SU-DHL-6 (cell line): ENCODE measurements at regions not wholly inside any gene's neighbourhood (a gene's known extent, or its start where the extent isn't known, plus 50 kb on each side); places are given as distances from the start of the nearest gene placed in this dataset.

Experiments used
- H2AFZ ChIP-seq: fragments of 200-600 bp; sonication (generic); 2 replicates; pipeline ENCODE4 v1.6.1; 2014; ENCODE audit warnings: low read depth, mild to moderate bottlenecking, moderate library complexity, mixed read lengths, antibody characterized with exemption, low read length; ENCODE audit not compliant: severe bottlenecking
- H3F3A ChIP-seq: fragments of 200-600 bp; shearing (Covaris generic); 2 replicates; pipeline ENCODE4 v1.6.0; 2016; ENCODE audit warnings: antibody characterized with exemption, mild to moderate bottlenecking; ENCODE audit not compliant: insufficient read depth
- H3K27ac ChIP-seq: fragments of 200-600 bp; sonication (generic); 2 replicates; pipeline ENCODE4 v1.5.1; 2016; ENCODE audit warnings: low read depth, mild to moderate bottlenecking, low read length, moderate library complexity, mixed read lengths
- H3K27me3 ChIP-seq: fragments of 200-600 bp; sonication (generic), shearing (Covaris generic); 2 replicates; pipeline ENCODE4 v1.6.0; 2014; ENCODE audit warnings: mild to moderate bottlenecking, low read length
- H3K36me3 ChIP-seq: fragments of 200-600 bp; sonication (generic); 2 replicates; pipeline ENCODE4 v1.6.1; 2014; ENCODE audit warnings: mild to moderate bottlenecking, low read length, mixed read lengths
- H3K4me2 ChIP-seq: fragments of 300-600, 200-600 bp; shearing (Covaris generic), sonication (generic); 2 replicates; pipeline ENCODE4 v1.6.0; 2014; ENCODE audit warnings: low read length, low read depth, mild to moderate bottlenecking; ENCODE audit not compliant: poor library complexity, severe bottlenecking
- H3K4me3 ChIP-seq: fragments of 200-600 bp; sonication (generic); 2 replicates; pipeline ENCODE4 v1.5.1; 2014; ENCODE audit warnings: antibody characterized with exemption, low read length, mild to moderate bottlenecking, mixed read lengths; ENCODE audit not compliant: insufficient read depth, poor library complexity, severe bottlenecking
- H3K79me2 ChIP-seq: fragments of 200-600 bp; sonication (generic); 2 replicates; pipeline ENCODE4 v1.6.1; 2014; ENCODE audit warnings: mild to moderate bottlenecking, low read length, moderate library complexity; ENCODE audit not compliant: insufficient read depth
- H3K9ac ChIP-seq: fragments of 200-600 bp; sonication (generic); 2 replicates; pipeline ENCODE4 v1.7.0; 2014; ENCODE audit warnings: mild to moderate bottlenecking, low read length
- H3K9me2 ChIP-seq: fragments of 200-600 bp; sonication (generic); replicated peaks from 2 replicates; pipeline ENCODE4 v1.6.1; 2014; ENCODE audit warnings: low read length; ENCODE audit not compliant: insufficient read depth
- H3K9me3 ChIP-seq: fragments of 200-600 bp; sonication (generic); 2 replicates; pipeline ENCODE4 v1.6.1; 2014; ENCODE audit warnings: low read length, mixed read lengths; ENCODE audit not compliant: insufficient read depth
- H4K20me1 ChIP-seq: fragments of 200-600 bp; sonication (generic); 2 replicates; pipeline ENCODE4 v1.6.1; 2014; ENCODE audit warnings: low read depth, mild to moderate bottlenecking, antibody characterized with exemption, low read length, moderate library complexity, mixed read lengths
- CTCF ChIP-seq: fragments of 200-600 bp; sonication (generic); IDR thresholded peaks from one replicate; pipeline ENCODE4 v1.5.1; 2017; ENCODE audit warnings: antibody characterized with exemption, mild to moderate bottlenecking, low read length, moderate library complexity; ENCODE audit not compliant: insufficient read depth, poor library complexity, severe bottlenecking
- EZH2phosphoT487 ChIP-seq: fragments of 200-600 bp; sonication (generic), shearing (Covaris generic); conservative IDR thresholded peaks from 2 replicates; pipeline ENCODE4 v1.6.1; 2018; ENCODE audit warnings: mild to moderate bottlenecking, antibody characterized with exemption, low read length, moderate library complexity, mixed read lengths

GRCh38 chr9:91101611-91102168 lies 260.0 kb downstream of the AUH start:
- H3K9me3 ChIP-seq = no peaks in the 10 kb centered on the region
- no peaks in the 10 kb centered on the region for H3K9me2 ChIP-seq
- H3K27ac ChIP-seq = no peak overlapping the region
- no peak overlapping the region for H3K4me2 ChIP-seq
- no peak overlapping the region for H2AFZ ChIP-seq
- H3K4me3 ChIP-seq = no peak overlapping the region
- H4K20me1 ChIP-seq = no peaks in the 10 kb centered on the region
- TF ChIP-seq EZH2phosphoT487 (no peak), CTCF (no peak)
- H3F3A ChIP-seq = no peaks in the 10 kb centered on the region
- no peaks in the 10 kb centered on the region for H3K79me2 ChIP-seq
- H3K27me3 ChIP-seq = no peaks in the 10 kb centered on the region
- no peak overlapping the region for H3K9ac ChIP-seq
- H3K36me3 ChIP-seq = no peaks in the 10 kb centered on the region

GRCh38 chr9:91102269-91102668 lies 259.4 kb downstream of the AUH start:
- Histone ChIP-seq H3F3A (no peaks in the 10 kb centered on the region), H4K20me1 (no peaks in the 10 kb centered on the region), H2AFZ (no peak overlapping the region), H3K9me3 (no peaks in the 10 kb centered on the region), H3K4me3 (no peak overlapping the region), H3K4me2 (no peak overlapping the region), H3K9me2 (no peaks in the 10 kb centered on the region), H3K79me2 (no peaks in the 10 kb centered on the region), H3K27me3 (no peaks in the 10 kb centered on the region), H3K9ac (no peak overlapping the region), H3K36me3 (no peaks in the 10 kb centered on the region), H3K27ac (no peak overlapping the region)
- TF ChIP-seq EZH2phosphoT487 = no peak
- no peak for TF ChIP-seq CTCF

- Histone ChIP-seq H3K9me2 (no peaks in the 10 kb centered on the region), H3K79me2 (no peaks in the 10 kb centered on the region), H2AFZ (no peak overlapping the region), H3K27me3 (no peaks in the 10 kb centered on the region), H3K36me3 (no peaks in the 10 kb centered on the region), H3F3A (no peaks in the 10 kb centered on the region), H4K20me1 (no peaks in the 10 kb centered on the region), H3K9ac (no peak overlapping the region), H3K27ac (no peak overlapping the region), H3K4me3 (no peak overlapping the region), H3K9me3 (no peaks in the 10 kb centered on the region), H3K4me2 (no peak overlapping the region)
- TF ChIP-seq EZH2phosphoT487 (no peak), CTCF (no peak)
These were observed 257.8 kb downstream of the AUH start for GRCh38 chr9:91103931-91104330.
